ENCODE measurements at regions not wholly inside any gene's neighbourhood (a gene's known extent, or its start where the extent isn't known, plus 50 kb on each side); places are given as distances from the start of the nearest gene placed in this dataset.

DNA sequence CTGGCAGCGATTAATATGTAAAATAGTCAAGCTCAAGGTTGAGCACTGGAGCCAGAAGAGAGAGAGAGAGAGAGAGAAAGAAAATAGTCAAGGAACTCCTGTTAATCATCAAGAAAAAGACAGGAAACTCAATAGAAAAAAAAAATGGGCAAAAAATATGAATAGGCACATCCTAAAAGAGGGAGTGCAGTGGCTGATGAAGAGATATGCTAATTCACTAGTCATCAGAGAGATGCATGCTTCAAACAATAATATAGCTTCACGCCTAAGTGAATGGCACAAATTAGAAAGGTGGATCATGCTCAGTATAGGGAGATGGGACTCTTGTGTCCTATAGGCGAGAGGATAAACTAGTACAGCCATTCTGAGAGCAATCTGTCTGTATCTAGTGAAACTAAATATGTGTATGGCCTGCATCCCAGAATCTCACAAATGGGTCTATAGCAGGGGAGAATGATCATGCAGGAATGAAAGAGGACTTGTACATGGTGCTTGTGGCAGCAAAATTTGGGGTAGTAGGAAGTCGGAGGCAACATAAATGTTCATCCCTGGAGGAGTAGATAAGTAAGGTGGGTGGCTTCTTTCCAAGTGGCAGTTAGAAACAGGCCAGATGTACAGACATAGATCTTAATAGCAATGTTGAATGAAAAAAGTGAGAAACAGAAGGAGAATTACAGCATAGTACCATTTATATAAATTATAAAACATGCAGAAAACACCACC is 176.8 kb downstream of the VEGFA start:
- DNase-seq = no peak

- no peak for DNase-seq
Observed at GRCh38 chr6:43945768-43946080, 175.7 kb downstream of the VEGFA start.

GRCh38 chr6:43944908-43945767 is 175.1 kb downstream of the VEGFA start:
- DNase-seq = no peak

- DNase-seq = no peak
Observed at GRCh38 chr6:43943781-43944250, 173.8 kb downstream of the VEGFA start.

DNA sequence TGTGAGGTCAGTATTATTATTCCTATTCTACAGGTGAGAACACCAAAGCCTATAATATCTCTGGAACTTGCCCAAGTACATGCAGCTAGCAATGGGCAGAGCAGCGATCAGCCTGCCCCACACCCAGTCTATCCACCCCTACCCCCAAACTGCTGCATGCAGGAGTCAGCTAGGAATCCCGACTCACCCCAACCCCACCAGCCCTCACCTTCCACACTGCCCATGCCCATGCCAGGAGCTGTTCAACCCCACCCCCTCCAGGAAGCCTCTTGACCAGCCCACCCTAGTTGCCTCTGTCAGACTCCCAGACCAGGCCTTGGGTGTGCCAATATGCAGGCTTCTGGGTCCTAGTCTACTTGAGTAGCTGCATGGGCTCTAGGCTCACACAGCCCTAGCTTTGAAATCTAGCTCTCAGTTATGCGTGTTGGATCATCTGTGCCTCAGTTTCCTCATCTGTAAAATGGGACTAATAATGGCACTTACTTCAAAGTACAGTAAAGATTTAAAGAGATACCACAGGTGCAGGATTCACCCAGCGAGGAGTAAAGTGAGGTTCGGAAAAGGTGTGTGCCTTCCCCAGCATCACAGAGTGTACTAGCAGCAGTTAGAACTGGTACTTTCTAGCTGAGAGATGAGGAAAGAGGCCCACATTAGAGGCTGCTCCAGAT is 173.2 kb downstream of the VEGFA start:
- DNase-seq = no peak

DNA sequence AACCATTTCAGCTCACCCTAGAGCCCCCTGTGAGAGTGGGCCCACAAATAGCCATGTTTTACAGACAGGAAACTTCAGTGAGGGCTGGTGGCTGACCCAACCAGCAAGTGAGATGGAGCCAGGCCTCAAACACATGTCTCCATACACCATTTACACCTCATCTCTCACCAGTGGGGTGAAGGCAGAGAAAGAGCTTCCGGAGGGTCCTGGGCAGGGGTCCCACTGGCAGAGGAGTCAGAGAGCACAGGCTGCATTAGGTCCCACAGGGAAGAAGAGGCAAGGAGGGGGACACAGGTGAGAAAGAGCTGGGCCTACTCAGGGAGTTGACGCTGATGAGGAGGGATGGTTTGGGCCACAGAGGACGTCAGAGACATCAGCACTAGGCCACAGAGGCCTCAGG is 172.6 kb downstream of the VEGFA start:
- DNase-seq = no peak

GRCh38 chr6:43942011-43942442 is 172.0 kb downstream of the VEGFA start:
- peak; percentile 57 for DNase-seq

- DNase-seq = no peak
Observed at GRCh38 chr6:43941174-43941573, 171.2 kb downstream of the VEGFA start.

- DNase-seq = no peak
Observed at GRCh38 chr6:43940393-43941087, 170.5 kb downstream of the VEGFA start.

GRCh38 chr6:43940071-43940392 is 170.0 kb downstream of the VEGFA start:
- DNase-seq = no peak

DNA sequence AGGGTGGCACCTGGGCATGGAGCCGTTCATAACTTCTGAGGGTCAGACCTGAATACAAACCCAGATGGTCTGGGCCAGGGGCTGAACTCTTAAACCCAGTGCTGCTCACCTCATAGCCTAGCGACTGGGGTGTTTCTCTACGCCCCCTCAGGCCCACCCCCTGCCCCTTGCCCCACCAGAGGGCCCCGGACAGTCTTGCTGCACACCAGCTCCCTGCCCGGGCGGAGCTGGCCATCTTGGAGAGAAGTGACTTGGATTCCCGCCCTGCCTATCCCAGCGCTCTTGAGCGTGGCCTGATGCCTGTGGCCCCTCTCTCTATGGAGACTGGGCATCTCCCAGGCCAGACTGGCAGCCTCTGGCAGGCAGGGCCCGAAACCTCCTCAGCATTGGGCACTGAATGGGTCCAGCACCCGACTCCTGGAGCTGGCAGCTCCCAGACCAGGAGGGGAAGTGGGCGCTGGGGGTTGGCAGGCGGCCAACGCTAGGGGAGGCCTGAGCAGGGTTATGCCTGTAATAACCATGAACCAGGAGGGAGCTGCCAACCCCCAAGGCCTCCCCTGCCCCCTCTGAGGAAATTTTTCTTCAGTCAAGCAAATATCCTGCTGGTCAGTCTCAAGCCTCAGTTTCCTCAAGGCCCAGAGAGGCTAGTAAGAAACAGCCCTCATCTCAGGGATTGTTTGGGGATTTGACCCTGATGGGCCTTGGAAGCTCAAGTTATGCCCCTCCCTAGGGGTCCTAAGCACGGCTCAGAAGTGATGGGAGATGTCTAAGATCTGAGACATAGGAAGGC is 169.5 kb downstream of the VEGFA start:
- no peak for DNase-seq

- no peak for DNase-seq
Observed at GRCh38 chr6:43938178-43939105, 168.4 kb downstream of the VEGFA start.

DNA sequence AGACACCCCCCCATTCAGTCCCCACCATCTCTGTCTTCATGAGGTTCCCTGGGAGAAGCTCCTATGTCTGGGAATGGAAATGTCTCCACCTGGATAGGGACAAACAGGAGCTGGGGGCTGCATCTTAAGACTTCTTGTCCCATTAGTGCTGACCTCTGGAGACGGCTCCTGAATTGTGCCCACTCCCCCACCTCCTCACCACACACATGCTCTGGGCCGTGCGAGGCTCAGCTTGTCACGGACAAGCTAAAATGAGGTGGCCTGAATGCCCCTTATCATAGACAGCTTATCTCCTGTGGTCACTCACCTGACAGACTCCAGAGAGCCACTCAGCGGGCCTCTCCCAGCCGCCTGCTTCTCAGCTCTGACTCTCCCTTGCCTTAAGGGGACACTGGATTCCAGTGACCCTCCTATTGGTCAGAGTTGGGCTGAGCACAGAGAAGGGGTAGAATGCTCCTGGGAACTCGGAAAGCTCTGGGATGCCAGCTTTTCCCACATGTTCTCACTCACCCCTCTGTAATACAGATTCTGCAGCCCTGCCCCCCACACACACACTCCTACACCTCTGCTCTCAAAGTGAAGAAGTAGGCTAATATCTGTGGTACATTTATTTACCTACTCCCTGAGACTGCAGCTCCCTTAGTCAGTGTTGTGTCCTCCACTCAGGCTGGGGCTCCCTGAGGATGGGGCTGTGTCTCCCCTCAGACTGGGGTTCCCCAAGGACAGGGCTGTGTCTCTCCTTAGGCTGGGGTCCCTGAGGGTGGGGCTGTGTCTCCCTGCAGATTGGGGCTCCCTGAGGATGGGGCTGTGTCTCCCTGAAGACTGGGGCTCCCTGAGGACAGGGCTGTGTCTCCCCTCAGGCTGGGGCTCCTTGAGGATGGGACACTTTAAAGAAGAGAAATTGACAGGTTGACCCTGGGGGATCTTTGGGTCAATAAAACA is 167.5 kb downstream of the VEGFA start:
- no peak for DNase-seq

- no peak for DNase-seq
Observed at GRCh38 chr6:43936476-43936875, 166.5 kb downstream of the VEGFA start.

GRCh38 chr6:43935921-43936439 is 166.0 kb downstream of the VEGFA start:
- DNase-seq = no peak

- no peak for DNase-seq
Observed at GRCh38 chr6:43934803-43935602, 165.0 kb downstream of the VEGFA start.

DNA sequence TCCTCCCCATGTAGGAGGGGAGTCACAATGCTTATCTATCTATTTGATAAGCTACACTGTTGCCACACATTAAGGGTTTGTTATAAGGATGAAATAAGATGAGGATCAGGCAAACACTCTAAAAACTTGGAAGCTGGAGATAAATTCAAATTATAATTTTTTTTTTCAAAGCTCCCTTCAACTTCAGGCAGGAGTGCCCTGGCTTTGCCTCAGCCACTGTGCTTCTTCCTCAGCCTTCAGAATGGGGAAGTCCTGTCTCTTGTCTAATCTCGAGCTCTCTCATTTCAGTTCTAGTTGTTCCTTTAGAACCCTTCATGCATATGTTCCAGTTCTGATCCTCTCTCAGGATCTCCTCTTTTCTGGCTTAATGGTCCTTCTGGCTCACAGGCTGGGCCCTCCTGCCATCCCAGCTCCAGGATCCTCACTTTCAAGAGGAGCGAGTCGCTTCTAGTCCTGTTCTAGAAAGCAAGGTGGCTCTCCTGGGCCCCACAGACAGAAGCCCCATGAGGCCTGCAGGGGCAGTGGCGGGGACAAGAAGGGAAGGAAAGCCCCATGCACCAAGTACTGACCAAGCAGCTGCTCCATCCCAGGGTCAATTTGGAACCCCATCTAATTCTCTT is 164.3 kb downstream of the VEGFA start:
- DNase-seq = no peak

- DNase-seq = peak; percentile 42
Observed at GRCh38 chr6:43933148-43933885, 163.3 kb downstream of the VEGFA start.
